ENCODE measurements at regions not wholly inside any gene's neighbourhood (a gene's known extent, or its start where the extent isn't known, plus 50 kb on each side); places are given as distances from the start of the nearest gene placed in this dataset.

DNA sequence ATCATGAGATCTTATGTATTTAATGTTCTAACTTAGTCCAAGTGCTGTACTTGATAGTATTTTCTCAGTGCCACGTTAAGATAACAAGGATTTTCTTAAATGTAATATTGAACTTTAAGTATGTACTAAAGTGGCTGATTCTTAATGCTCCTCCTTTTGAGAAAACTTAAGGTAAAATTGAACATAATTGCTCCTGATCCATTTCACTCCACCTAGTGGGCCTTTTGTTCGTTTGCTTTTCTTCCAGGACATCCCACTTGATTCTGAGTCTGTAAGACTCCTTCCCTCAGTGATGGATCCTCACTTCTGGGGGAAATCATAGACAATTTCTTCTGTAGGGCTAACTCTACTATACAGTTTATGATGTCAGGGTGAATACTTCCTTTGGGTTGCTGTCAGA, 173.1 kb downstream of the LMO4 start:
- DNase-seq (ENCODE audit: low read depth in 1 of 2, low spot score in 1 of 2) = no peak
- in situ Hi-C loops (cut with HindIII; ENCODE audit: low pct_unique_long_range_greater_than_20kb, low sequenced_read_pairs) = no loop called here
- TF ChIP-seq JUND (IDR thresholded peaks at IDR 0.05; ENCODE audit: low read depth) = no peak

DNA sequence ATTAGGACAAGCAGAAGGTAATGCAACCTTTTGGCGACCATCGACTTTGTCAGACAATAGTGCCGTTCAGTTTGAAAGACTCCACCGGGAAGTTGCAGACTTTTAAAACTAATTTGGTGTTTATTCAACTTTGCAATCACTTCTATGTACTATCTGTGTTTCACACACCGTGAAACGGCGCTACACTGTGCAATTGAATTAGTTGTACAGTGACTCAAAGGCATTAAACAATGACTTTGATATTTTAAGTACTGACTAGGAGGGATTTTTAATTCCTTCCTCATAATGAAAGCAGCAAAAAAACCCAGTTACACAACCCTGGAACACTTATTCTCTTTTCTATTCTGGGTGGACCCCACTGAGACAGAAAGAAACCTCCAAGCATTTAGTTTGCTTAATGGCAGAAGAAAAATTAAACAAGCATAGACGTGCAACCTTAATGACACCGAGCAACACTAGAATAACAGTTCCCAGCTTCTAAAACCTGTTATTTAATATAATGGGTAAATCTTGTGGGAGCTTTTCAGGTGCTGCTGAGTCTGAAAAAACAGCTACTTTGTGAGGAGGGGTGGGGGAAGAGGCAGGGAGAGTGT, 176.8 kb downstream of the LMO4 start:
- no peak for DNase-seq (ENCODE audit: low read depth in 1 of 2, low spot score in 1 of 2)
- TF ChIP-seq JUND (IDR thresholded peaks at IDR 0.05; ENCODE audit: low read depth) = no peak

DNA sequence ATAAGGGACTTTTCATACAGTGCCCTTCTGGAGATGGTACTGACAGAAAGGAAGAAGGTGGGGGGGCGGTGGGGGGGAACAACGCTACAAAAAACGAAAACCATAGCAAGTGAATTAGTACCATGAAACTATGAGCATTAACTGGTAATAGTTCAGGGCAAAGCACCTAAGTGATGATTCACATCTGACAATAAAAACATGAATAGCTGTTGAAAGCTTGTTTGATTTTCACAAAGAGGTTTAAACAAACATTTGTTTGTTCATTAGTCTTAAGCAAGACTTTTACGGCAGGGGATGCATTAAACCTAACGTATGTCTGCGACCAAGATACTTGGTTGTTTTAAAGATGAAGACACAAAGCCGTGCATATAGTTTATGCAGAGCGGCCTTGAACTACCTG, 177.5 kb downstream of the LMO4 start:
- no peak for DNase-seq (ENCODE audit: low read depth in 1 of 2, low spot score in 1 of 2)
- TF ChIP-seq JUND (IDR thresholded peaks at IDR 0.05; ENCODE audit: low read depth) = no peak
- in situ Hi-C loops (cut with HindIII; ENCODE audit: low pct_unique_long_range_greater_than_20kb, low sequenced_read_pairs) = no loop called here

More for the DNA sequence above, 176.8 kb downstream of the LMO4 start:
- in situ Hi-C loops (cut with HindIII; ENCODE audit: low pct_unique_long_range_greater_than_20kb, low sequenced_read_pairs) = no loop called here

DNA sequence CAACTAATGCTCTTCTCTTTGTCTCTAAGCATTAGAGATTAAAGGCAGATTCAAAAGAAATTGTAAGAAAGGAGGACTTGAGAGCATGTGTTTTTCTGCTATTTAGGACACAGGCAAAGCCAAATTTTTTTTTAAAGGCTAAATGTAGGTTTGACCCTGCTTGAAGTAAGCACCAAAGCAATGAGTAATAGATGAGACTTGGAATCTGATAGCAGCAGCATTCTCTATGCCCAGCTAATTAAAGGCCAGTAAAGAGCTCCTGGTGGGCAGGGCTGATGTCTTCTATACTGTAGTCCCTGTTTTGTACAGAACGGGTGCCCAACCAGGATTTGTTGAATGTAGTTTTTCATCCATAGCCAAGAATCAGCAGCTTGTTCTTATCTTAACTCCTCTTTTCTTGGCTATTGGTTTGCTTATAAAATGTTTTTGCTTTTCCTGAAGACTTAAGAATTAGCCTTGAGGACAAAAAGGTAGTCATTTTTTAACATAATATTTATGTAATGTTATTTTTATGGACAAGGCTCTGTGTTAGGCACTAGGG, 179.6 kb downstream of the LMO4 start:
- DNase-seq (ENCODE audit: low read depth in 1 of 2, low spot score in 1 of 2) = no peak
- in situ Hi-C loops (cut with HindIII; ENCODE audit: low pct_unique_long_range_greater_than_20kb, low sequenced_read_pairs) = no loop called here
- TF ChIP-seq JUND (IDR thresholded peaks at IDR 0.05; ENCODE audit: low read depth) = no peak

DNA sequence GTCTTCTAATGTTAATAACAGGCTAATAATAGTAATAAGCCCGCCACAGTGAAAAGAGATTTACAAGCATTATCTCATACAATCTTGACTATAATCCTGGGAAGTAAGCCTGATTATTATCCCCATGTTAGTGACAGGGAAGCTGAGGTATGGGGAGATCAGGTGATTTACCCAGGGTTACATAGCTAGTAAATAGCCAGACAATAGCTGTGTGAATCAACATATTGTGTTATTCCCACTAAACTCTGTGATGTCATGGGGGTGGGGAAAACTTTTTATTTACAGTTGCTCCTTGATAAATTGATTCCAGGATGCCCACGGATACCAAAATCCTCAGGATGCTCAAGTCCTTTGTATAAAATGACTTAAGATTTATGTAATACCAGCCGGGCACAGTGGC, 181.9 kb downstream of the LMO4 start:
- no peak for DNase-seq (ENCODE audit: low read depth in 1 of 2, low spot score in 1 of 2)
- TF ChIP-seq JUND (IDR thresholded peaks at IDR 0.05; ENCODE audit: low read depth) = no peak
- in situ Hi-C loops (cut with HindIII; ENCODE audit: low pct_unique_long_range_greater_than_20kb, low sequenced_read_pairs) = no loop called here

DNA sequence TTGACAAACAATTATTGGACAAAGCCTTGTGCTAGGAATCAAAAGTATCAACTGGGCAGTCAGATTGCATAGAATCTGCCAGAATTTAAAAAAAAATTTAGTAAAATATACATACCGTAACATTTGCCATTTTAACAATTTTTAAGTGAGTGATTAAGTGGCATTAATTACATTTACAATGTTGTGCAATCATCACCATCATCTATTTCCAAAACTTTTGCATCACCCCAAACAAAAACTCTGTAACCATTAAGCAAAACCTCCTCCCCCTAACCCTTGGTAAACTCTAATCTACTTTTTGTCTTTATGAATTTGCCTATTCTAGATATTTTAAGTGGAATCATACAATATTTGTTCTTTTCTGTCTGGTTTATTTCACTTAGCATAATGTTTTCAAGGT, 182.8 kb downstream of the LMO4 start:
- no peak for DNase-seq (ENCODE audit: low read depth in 1 of 2, low spot score in 1 of 2)
- in situ Hi-C loops (cut with HindIII; ENCODE audit: low pct_unique_long_range_greater_than_20kb, low sequenced_read_pairs) = no loop called here
- TF ChIP-seq JUND (IDR thresholded peaks at IDR 0.05; ENCODE audit: low read depth) = no peak

DNA sequence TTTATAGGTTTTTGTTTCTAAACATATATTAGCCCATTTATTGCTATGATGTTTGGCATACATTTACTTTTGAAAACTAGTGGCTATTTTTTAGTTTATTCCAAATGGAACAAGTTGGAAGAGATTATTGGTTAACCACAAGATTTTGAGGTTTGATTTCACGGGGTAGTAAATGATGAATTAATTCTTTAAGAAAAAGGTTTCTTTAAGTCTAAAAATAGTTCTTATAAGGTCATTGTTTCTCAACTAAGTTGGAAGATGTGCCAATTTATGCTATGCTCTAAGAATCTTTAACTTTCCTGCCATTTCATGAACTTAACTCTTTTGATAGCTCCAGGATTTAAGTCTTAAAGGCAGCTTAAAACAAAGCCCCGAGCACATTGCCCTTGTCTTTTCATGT, 183.8 kb downstream of the LMO4 start:
- in situ Hi-C loops (cut with HindIII; ENCODE audit: low pct_unique_long_range_greater_than_20kb, low sequenced_read_pairs) = no loop called here
- no peak for TF ChIP-seq JUND (IDR thresholded peaks at IDR 0.05; ENCODE audit: low read depth)
- DNase-seq (ENCODE audit: low read depth in 1 of 2, low spot score in 1 of 2) = no peak

DNA sequence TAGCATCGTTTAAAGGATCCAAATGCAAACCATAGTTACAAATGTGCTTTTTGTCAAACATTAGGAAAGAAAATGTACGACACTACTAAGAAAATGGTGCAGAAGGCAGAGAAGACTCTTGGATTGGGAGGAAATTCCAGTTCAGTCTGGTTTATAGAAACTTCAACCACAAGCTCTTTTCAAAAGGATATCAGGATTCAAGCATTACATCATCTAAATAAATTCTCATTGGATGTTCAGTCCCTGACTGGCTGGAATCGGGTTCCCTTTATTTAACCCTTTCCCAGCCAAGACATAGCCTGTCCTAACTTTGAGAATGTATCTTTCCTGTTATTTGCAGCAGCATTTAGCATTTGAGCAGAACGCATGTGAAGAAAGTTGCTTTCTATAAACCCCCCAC, 184.6 kb downstream of the LMO4 start:
- in situ Hi-C loops (cut with HindIII; ENCODE audit: low pct_unique_long_range_greater_than_20kb, low sequenced_read_pairs) = no loop called here

DNA sequence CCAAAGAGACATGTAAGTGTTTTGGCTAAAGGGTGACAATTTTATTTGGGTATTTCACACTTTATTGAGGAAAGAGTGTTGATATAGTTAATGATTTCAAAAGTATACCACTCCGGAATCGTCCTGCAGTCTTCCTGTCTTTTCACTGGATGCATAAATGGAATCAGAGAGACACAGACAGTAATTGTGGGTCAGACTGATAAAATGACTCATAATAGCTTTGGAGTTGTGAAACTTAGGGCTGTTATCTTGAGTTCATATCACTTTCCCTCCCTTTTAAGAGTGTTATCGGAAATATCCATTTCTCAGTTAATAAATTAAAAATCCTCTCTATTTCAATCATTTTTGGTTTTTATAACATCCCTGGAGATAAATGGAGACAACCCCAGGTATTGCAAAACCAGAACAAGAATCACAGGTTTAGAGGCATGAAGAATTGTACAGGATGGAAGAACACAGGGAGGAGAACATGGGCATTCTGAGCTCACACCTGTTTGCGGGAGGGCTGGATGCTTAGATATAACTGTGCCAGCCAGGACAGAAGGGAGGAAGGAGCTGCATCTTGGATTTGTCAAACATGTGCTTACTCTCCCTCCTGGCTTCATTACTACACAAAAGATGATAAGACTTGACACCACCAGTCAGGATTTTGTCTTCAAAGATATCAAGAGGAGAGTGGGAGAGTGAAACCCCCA, 185.4 kb downstream of the LMO4 start:
- no peak for TF ChIP-seq JUND (IDR thresholded peaks at IDR 0.05; ENCODE audit: low read depth)
- in situ Hi-C loops (cut with HindIII; ENCODE audit: low pct_unique_long_range_greater_than_20kb, low sequenced_read_pairs) = no loop called here
- DNase-seq (ENCODE audit: low read depth in 1 of 2, low spot score in 1 of 2) = no peak

More for the DNA sequence above, 184.6 kb downstream of the LMO4 start:
- DNase-seq (ENCODE audit: low read depth in 1 of 2, low spot score in 1 of 2) = no peak
- no peak for TF ChIP-seq JUND (IDR thresholded peaks at IDR 0.05; ENCODE audit: low read depth)

DNA sequence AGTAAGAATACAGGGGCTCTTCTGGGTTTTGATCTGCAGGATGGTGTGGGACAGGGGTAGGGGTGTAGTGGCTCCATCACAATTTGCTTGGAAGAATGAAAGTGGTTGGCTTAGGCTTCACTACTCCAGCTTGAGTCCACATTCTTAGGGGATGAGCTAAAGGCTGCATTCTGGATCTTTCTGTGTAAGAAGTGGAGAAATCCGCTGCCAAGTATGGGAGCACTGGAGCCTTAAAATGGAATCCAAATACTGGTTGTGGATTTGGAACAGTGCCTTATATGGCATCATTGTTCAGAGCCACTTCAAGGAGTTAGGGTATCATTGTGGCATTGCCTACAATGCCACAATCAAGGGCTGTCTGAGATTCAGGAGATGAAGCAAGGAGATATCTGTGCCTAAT, 187.1 kb downstream of the LMO4 start:
- TF ChIP-seq JUND (IDR thresholded peaks at IDR 0.05; ENCODE audit: low read depth) = no peak
- no peak for DNase-seq (ENCODE audit: low read depth in 1 of 2, low spot score in 1 of 2)
- in situ Hi-C loops (cut with HindIII; ENCODE audit: low pct_unique_long_range_greater_than_20kb, low sequenced_read_pairs) = no loop called here

DNA sequence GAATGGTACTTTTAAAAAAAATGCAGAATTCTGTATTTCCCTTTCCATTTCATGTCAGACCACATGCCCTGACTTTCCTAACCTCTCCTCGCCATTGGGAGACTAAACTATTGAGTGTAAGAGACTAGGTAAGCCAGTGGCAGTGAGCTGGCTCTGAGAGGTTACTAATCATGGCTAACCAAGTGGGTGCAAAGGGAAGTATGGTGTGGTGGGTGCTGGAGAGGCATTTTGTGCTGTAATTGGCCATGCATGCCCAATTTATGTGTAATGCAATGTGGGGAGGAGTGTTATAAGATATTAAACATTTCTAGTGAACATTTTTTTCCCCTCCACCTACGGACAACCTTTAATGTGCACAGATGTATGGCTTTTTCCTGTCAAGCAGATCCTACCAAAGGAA, 190.1 kb downstream of the LMO4 start:
- TF ChIP-seq JUND (IDR thresholded peaks at IDR 0.05; ENCODE audit: low read depth) = no peak
- in situ Hi-C loops (cut with HindIII; ENCODE audit: low pct_unique_long_range_greater_than_20kb, low sequenced_read_pairs) = no loop called here
- DNase-seq (ENCODE audit: low read depth in 1 of 2, low spot score in 1 of 2) = no peak

DNA sequence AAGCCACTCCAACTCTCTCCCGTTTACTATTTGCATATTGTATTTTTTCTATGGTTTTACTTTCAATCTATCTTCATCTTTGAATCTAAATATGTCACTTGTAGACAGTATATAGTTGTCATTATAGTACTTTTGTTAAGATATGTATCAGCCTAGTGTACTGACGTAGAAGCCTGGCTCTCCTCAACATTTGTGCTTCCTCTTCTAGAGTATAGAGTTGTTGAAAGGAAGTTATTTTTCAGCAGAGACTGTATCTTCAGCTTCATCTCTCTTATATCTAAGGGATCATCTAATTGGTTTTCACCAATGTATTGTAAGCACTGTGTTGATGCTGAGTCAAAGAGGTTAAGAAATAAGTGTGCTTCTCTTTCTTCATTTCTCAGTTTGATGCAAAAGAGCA, 192.8 kb downstream of the LMO4 start:
- TF ChIP-seq JUND (IDR thresholded peaks at IDR 0.05; ENCODE audit: low read depth) = no peak
- no peak for DNase-seq (ENCODE audit: low read depth in 1 of 2, low spot score in 1 of 2)
- in situ Hi-C loops (cut with HindIII; ENCODE audit: low pct_unique_long_range_greater_than_20kb, low sequenced_read_pairs) = no loop called here

DNA sequence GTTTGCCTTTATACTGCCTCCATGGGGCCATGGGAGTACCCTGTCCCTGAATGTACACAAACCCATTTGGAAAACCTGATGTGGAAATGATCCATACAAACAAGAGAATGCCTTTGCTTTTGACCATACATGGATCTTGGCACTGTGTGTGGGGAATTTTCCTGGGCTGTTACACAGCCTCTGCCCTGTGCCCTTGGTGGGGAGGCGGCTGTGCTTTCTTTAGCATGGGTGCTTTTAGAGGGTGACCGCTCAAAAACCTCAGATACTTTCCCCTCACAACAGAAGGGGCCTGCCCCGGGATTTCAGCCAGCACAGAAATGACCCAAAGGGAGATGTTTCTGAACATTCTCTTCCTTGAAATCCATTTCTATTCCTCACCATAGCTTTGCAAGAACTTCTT, 194.8 kb downstream of the LMO4 start:
- in situ Hi-C loops (cut with HindIII; ENCODE audit: low pct_unique_long_range_greater_than_20kb, low sequenced_read_pairs) = no loop called here
- TF ChIP-seq JUND (IDR thresholded peaks at IDR 0.05; ENCODE audit: low read depth) = no peak
- DNase-seq (ENCODE audit: low read depth in 1 of 2, low spot score in 1 of 2) = no peak

Data from T47D (cell line).